BLaER1 treated with 17β-estradiol and CSF1 and Interleukin-3, amounts not matched to agents 10 nM and 100 nM (cell line): ENCODE measurements at regions not wholly inside any gene's neighbourhood (a gene's known extent, or its start where the extent isn't known, plus 50 kb on each side); places are given as distances from the start of the nearest gene placed in this dataset.

Experiments used
- H3K27ac ChIP-seq, 11 experiments: shearing (Covaris generic); formaldehyde crosslinking; 2 replicates each; pipeline ENCODE4 v1.8.1; 2022
- H3K27me3 ChIP-seq, 11 experiments: shearing (Covaris generic); formaldehyde crosslinking; 2 replicates each; pipeline ENCODE4 v1.8.1; 2022
- H3K36me3 ChIP-seq, 11 experiments: shearing (Covaris generic); formaldehyde crosslinking; 2 replicates each; pipeline ENCODE4 v1.8.1; 2022
- H3K4me1 ChIP-seq, 10 experiments: shearing (Covaris generic); formaldehyde crosslinking; 2 replicates each; pipeline ENCODE4 v1.8.1; 2022
- H3K4me2 ChIP-seq, 11 experiments: shearing (Covaris generic); formaldehyde crosslinking; 2 replicates each; pipeline ENCODE4 v1.8.1; 2022
- H3K4me3 ChIP-seq, 10 experiments: shearing (Covaris generic); formaldehyde crosslinking; 2 replicates each; pipeline ENCODE4 v1.8.1; 2022
- H3K9ac ChIP-seq, 11 experiments: shearing (Covaris generic); formaldehyde crosslinking; 2 replicates each; pipeline ENCODE4 v1.8.1; 2022
- H3K9me3 ChIP-seq, 11 experiments: shearing (Covaris generic); formaldehyde crosslinking; replicated peaks in 1 of 11; 2 replicates each; pipeline ENCODE4 v1.8.1; 2022
- H4K20me1 ChIP-seq, 11 experiments: shearing (Covaris generic); formaldehyde crosslinking; 2 replicates each; pipeline ENCODE4 v1.8.1; 2022
- Cebpa-rat ChIP-seq, 11 experiments: shearing (Covaris generic); IDR thresholded peaks; 2 replicates each; pipeline ENCODE4 v1.8.1; 2022

DNA sequence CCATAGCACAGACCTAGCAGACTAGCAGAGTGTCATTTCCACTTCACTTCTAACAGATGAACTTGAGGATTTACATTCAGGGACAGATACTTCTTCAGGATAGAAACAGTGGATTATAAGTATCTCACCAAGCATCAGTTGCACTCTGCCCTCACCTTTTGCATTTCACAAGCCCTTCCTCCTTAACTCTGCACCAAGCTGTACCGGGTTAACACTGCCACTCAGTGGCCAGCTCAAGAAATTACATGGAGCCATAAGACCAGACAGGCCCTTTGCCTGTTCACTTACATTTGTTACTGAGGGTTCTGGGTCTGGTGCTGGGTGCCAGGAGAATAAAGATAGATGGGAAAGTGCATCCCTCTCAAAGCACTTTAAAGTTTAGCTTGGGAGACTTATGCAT is 309.8 kb downstream of the SHANK2 start:
- no peaks in the 10 kb centered on the region for H4K20me1 ChIP-seq
- no peak overlapping the region; a peak in 1 of 22 replicates for H3K4me2 ChIP-seq
- no peak overlapping the region; a peak in 2 of 20 replicates for H3K4me3 ChIP-seq
- no peak overlapping the region for H3K27ac ChIP-seq
- no peaks in the 10 kb centered on the region for H3K27me3 ChIP-seq
- H3K36me3 ChIP-seq, result peaks cover 0 to 5% (median 0%) of the 10 kb centered on the region in 11 experiments; a peak in 4 of 22 replicates
- H3K4me1 ChIP-seq, result peaks cover 0 to 44% (median 19%) of the 10 kb centered on the region in 10 experiments; a peak in 16 of 20 replicates
- peaks cover 45 to 82% (median 61%) of the 10 kb centered on the region in 11 experiments for H3K9me3 ChIP-seq
- no peak overlapping the region for H3K9ac ChIP-seq
- TF ChIP-seq Cebpa-rat (IDR thresholded peaks at IDR 0.05), result no peak

DNA sequence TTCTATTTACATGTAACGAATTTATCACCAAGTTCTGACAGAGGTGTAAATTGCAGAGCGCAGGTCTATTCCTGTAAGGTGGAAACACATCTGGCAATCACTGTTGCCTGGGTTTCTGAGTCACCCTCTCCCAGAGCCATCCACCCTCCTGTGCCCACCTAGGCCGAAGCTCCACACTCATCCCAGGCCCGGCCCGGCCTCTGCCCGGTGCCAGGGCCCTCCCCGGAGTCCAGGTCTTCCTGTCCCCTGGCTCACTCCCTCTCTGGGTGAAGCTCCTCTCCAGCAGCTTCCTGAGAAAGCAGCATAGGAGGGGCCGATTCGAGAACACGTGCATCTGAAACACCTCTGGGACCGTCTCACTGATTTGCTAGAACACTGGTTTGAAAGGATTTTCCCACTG is 308.2 kb downstream of the SHANK2 start:
- Histone ChIP-seq H3K4me1 (peaks cover 8 to 57% (median 33%) of the 10 kb centered on the region in 10 experiments), H3K4me3 (no peak overlapping the region), H3K27me3 (no peaks in the 10 kb centered on the region), H3K9me3 (peaks cover 37 to 71% (median 55%) of the 10 kb centered on the region in 11 experiments), H3K36me3 (peaks cover 0 to 5% (median 0%) of the 10 kb centered on the region in 11 experiments; a peak in 4 of 22 replicates), H3K4me2 (peak overlapping the region in 9 of 11 experiments; percentile 9 to 88 (median 72); a peak in 16 of 22 replicates), H3K9ac (peak overlapping the region in 4 of 11 experiments; percentile 23 to 63 (median 42); a peak in 5 of 22 replicates), H3K27ac (peak overlapping the region in 5 of 11 experiments; percentile 34 to 70 (median 56); a peak in 10 of 22 replicates), H4K20me1 (no peaks in the 10 kb centered on the region)
- TF ChIP-seq Cebpa-rat (IDR thresholded peaks at IDR 0.05), result no peak

DNA sequence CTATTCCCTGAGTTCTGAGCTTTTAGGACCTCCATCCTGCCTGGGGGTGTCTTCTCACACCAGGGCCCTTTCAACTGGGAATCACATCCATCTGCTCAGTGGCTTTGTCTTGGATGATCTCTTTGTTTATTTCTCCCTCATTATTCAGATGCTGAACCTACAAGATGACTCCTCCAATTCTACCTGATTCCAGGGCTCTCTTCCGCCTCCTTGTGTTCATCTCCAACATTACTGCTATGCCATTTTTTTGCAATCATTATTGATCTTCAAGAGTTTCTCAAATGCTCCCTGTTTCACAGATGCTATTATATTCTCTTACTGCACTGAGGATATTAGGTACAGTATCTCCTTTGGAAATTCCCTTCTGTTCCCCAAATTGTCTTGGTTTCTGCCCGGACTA is 307.7 kb downstream of the SHANK2 start:
- Histone ChIP-seq H3K27me3 (no peaks in the 10 kb centered on the region), H3K9ac (peak overlapping the region in 3 of 11 experiments; percentile 23 to 63 (median 30); a peak in 2 of 22 replicates), H3K4me3 (no peak overlapping the region), H3K4me2 (peak overlapping the region in 9 of 11 experiments; percentile 9 to 88 (median 72); a peak in 16 of 22 replicates), H3K27ac (peak overlapping the region in 4 of 11 experiments; percentile 52 to 70 (median 62); a peak in 7 of 22 replicates), H3K9me3 (peaks cover 32 to 66% (median 50%) of the 10 kb centered on the region in 11 experiments), H3K36me3 (peaks cover 0 to 5% (median 0%) of the 10 kb centered on the region in 11 experiments; a peak in 4 of 22 replicates), H4K20me1 (no peaks in the 10 kb centered on the region), H3K4me1 (peaks cover 12 to 62% (median 38%) of the 10 kb centered on the region in 10 experiments)
- TF ChIP-seq Cebpa-rat (IDR thresholded peaks at IDR 0.05), result no peak

DNA sequence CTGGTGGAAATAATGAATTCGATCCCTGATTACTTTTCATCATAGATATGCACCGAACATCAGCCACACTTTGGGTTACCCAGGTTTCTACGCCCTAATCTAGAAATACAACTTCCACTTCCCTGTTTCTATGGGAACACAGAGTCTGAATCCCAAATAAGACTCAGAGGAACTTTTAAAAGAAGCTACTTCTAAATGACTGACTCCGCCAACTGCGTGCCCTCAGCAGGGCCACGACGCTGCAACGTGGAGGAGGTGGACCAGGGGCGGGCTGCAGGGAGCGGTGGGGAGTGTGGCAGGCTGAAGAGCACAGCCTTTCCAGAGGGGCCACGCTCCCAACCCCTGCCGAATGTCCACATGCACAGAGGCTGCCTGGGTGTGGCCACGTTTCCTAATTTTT is 304.0 kb downstream of the SHANK2 start:
- H3K27me3 ChIP-seq, result no peaks in the 10 kb centered on the region
- peaks cover 12 to 61% (median 35%) of the 10 kb centered on the region in 10 experiments for H3K4me1 ChIP-seq
- no peak overlapping the region for H3K4me3 ChIP-seq
- H3K9me3 ChIP-seq, result peaks cover 0 to 30% (median 14%) of the 10 kb centered on the region in 11 experiments; a peak in 16 of 22 replicates
- H3K9ac ChIP-seq, result no peak overlapping the region
- H3K4me2 ChIP-seq, result peak overlapping the region; percentile 34 to 78 (median 64); a peak in 21 of 22 replicates
- peak overlapping the region in 3 of 11 experiments; percentile 7 to 49 (median 46); a peak in 2 of 22 replicates for H3K27ac ChIP-seq
- H3K36me3 ChIP-seq, result no peaks in the 10 kb centered on the region
- no peaks in the 10 kb centered on the region for H4K20me1 ChIP-seq
- no peak for TF ChIP-seq Cebpa-rat (IDR thresholded peaks at IDR 0.05)

DNA sequence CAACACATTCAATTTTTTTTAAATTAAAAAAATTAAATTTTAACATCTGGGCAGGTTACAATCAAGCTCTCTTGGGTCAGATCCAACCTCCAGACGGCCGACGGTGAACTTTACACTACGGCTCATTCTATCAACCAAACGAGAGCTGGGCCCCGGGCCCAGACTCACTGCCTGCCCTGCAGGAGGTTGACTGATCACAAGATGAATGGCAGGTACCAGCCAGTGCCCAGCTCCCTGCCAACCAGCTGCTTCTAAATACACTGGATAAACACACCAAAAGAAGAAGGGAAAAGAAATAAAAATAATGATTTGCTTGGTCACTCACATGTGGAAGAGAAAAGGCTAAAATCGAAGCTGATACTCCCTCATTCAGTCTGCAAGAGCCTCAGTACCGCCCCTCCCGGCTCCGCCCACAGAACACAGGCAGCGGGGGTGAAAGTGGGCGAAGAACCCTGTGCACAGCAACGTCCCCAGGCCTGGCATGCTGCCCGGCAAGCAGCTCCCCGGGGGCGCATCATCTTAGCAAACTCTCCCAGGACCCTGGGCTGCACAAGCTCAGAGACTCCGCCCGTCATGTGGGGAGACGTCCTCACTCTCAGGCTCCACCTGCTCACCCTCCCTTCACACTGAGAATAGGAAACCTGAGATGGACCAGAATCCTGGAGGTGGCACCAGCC is 303.4 kb downstream of the SHANK2 start:
- Histone ChIP-seq H3K4me3 (no peak overlapping the region), H3K4me2 (peak overlapping the region; percentile 34 to 78 (median 66)), H3K27ac (peak overlapping the region in 4 of 11 experiments; percentile 7 to 49 (median 43); a peak in 3 of 22 replicates), H3K4me1 (peaks cover 12 to 58% (median 31%) of the 10 kb centered on the region in 10 experiments), H4K20me1 (no peaks in the 10 kb centered on the region), H3K9me3 (peaks cover 0 to 29% (median 14%) of the 10 kb centered on the region in 11 experiments; a peak in 13 of 22 replicates), H3K36me3 (no peaks in the 10 kb centered on the region), H3K27me3 (no peaks in the 10 kb centered on the region), H3K9ac (no peak overlapping the region; a peak in 1 of 22 replicates)
- no peak for TF ChIP-seq Cebpa-rat (IDR thresholded peaks at IDR 0.05)

DNA sequence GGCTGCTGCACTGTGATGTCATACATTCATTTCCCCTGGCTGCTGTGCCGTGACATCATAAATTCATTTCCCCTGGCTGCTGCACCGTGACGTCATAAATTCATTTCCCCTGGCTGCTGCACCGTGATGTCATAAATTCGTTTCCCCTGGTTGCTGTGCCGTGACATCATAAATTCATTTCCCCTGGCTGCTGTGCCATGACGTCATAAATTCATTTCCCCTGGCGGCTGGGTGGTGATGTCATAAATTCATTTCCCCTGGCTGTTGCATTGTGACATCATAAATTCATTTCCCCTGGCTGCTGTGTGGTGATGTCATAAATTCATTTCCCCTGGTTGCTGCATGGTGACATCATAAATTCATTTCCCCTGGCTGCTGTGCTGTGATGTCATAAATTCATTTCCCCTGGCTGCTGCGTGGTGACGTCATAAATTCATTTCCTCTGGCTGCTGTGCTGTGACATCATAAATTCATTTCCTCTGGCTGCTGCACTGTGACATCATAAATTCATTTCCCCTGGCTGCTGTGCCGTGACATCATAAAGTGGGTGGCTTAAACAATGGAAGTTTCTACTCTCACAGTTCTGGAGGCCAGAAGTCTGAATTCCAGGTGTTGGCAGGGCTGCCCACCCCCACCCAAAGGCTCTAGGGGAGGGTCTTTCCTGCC is 301.1 kb downstream of the SHANK2 start:
- peaks cover 12 to 47% (median 23%) of the 10 kb centered on the region in 10 experiments for H3K4me1 ChIP-seq
- no peak overlapping the region for H3K4me3 ChIP-seq
- no peaks in the 10 kb centered on the region for H3K36me3 ChIP-seq
- no peak overlapping the region for H3K9ac ChIP-seq
- peaks cover 0 to 6% (median 0%) of the 10 kb centered on the region in 11 experiments; a peak in 6 of 22 replicates for H3K9me3 ChIP-seq
- no peaks in the 10 kb centered on the region for H3K27me3 ChIP-seq
- no peaks in the 10 kb centered on the region for H4K20me1 ChIP-seq
- no peak overlapping the region for H3K4me2 ChIP-seq
- no peak overlapping the region for H3K27ac ChIP-seq
- TF ChIP-seq Cebpa-rat (IDR thresholded peaks at IDR 0.05), result no peak

DNA sequence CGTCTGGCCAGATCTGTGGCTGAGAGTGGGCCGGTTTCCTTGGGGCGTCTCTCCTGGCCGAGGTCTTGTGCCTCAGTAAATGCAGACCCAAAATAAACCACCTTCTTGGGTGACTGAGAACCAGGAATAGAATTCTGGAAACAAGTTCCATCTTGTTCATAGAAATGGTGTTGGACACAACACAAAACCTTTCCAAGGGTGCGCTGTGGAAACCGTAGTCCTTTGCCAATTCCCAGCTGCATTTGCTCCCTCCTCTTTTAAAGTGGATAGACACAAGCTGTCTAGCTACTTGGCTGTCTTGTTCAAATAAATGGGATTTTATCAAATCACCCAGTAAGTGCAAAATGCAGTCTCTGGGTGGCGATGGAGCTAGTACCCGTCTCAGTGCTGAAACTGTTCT is 300.2 kb downstream of the SHANK2 start:
- no peak overlapping the region for H3K4me2 ChIP-seq
- H4K20me1 ChIP-seq, result no peaks in the 10 kb centered on the region
- H3K27me3 ChIP-seq, result no peaks in the 10 kb centered on the region

DNA sequence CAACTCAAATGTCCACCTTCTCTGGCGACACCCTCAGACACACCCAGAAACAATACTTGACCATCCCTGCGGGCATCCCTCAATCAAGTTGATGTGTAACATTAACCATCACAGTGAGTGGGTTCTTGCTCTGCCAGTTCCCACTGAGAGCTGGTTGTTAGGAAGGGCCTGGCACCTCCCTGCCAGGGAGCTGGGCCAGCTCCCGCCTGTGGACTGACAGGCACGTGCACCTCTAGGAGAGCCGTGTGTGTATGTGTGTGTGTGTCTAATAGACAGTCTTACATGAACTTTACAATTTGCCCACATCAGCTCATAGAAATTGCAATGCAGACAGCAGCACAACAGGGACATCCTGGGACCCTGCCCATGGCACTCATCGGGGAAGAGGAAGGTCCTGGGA is 298.7 kb downstream of the SHANK2 start:
- no peaks in the 10 kb centered on the region for H3K36me3 ChIP-seq
- H4K20me1 ChIP-seq, result no peaks in the 10 kb centered on the region
- no peaks in the 10 kb centered on the region for H3K27me3 ChIP-seq
- H3K9ac ChIP-seq, result no peak overlapping the region
- H3K4me3 ChIP-seq, result no peak overlapping the region
- TF ChIP-seq Cebpa-rat (IDR thresholded peaks at IDR 0.05), result no peak
- peaks cover 8 to 25% (median 11%) of the 10 kb centered on the region in 10 experiments for H3K4me1 ChIP-seq
- H3K4me2 ChIP-seq, result peak overlapping the region in 5 of 11 experiments; percentile 0 to 32 (median 24); a peak in 3 of 22 replicates
- H3K27ac ChIP-seq, result no peak overlapping the region
- no peaks in the 10 kb centered on the region for H3K9me3 ChIP-seq

More for the DNA sequence above, 300.2 kb downstream of the SHANK2 start:
- H3K36me3 ChIP-seq, result no peaks in the 10 kb centered on the region
- TF ChIP-seq Cebpa-rat (IDR thresholded peaks at IDR 0.05), result no peak
- H3K9ac ChIP-seq, result no peak overlapping the region
- no peak overlapping the region for H3K4me3 ChIP-seq
- H3K9me3 ChIP-seq, result peaks cover 0 to 5% (median 0%) of the 10 kb centered on the region in 11 experiments; a peak in 2 of 22 replicates
- no peak overlapping the region for H3K27ac ChIP-seq
- H3K4me1 ChIP-seq, result peaks cover 12 to 40% (median 23%) of the 10 kb centered on the region in 10 experiments

DNA sequence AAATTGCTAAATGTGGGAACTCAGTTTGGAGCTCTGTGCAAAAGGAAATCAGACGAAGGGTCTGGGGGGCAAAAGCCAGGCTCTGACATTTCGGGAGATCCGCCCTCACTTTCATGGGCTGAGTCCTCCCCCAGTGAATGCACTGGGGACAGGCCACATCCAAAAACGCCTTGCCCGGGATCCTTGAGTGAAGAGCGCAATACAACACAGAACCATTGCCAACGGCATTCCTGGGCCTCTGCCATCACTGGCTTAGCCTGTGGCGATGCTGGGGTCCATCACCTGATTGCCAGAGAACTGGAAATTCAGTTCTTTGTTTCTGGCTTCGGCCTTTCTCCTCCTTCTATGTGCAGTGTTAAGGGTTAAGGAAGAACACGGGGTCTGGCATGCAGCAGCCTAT is 297.9 kb downstream of the SHANK2 start:
- H3K4me3 ChIP-seq, result no peak overlapping the region
- no peaks in the 10 kb centered on the region for H3K9me3 ChIP-seq
- H3K27me3 ChIP-seq, result no peaks in the 10 kb centered on the region
- H3K27ac ChIP-seq, result no peak overlapping the region
- no peak overlapping the region for H3K9ac ChIP-seq
- peaks cover 0 to 17% (median 4%) of the 10 kb centered on the region in 10 experiments; a peak in 15 of 20 replicates for H3K4me1 ChIP-seq
- no peaks in the 10 kb centered on the region for H4K20me1 ChIP-seq
- no peak for TF ChIP-seq Cebpa-rat (IDR thresholded peaks at IDR 0.05)
- H3K36me3 ChIP-seq, result no peaks in the 10 kb centered on the region
- H3K4me2 ChIP-seq, result peak overlapping the region in 6 of 11 experiments; percentile 0 to 32 (median 19); a peak in 6 of 22 replicates
